ENCODE measurements at regions not wholly inside any gene's neighbourhood (a gene's known extent, or its start where the extent isn't known, plus 50 kb on each side); places are given as distances from the start of the nearest gene placed in this dataset.

- Histone ChIP-seq H3K9me3 (ENCODE audit: control insufficient read depth, insufficient read depth, low read depth, low read length) (no peaks in the 10 kb centered on the region), H3K27ac (ENCODE audit: insufficient read depth, low read length) (no peak overlapping the region), H3K4me1 (ENCODE audit: control insufficient read depth, extremely low read depth, insufficient read depth, low read length) (peaks cover 7% of the 10 kb centered on the region), H3K9ac (ENCODE audit: insufficient read depth, low read length) (no peak overlapping the region), H3K4me2 (ENCODE audit: extremely low read depth, insufficient read depth, low read length) (no peak overlapping the region), H4K20me1 (ENCODE audit: control insufficient read depth, extremely low read depth, insufficient read depth, low read length) (no peaks in the 10 kb centered on the region), H2AFZ (ENCODE audit: low read length) (no peak overlapping the region), H3K36me3 (ENCODE audit: control insufficient read depth, insufficient read depth, low read length) (no peaks in the 10 kb centered on the region), H3K79me2 (ENCODE audit: control insufficient read depth, insufficient read depth, low read length) (no peaks in the 10 kb centered on the region), H3K27me3 (ENCODE audit: control insufficient read depth, insufficient read depth, low read length) (peaks cover 7% of the 10 kb centered on the region), H3K4me3 (replicated peaks in 1 of 4; ENCODE audit: control extremely low read depth in 1 of 4, insufficient read depth in 1 of 4, low read depth in 3 of 4, low read length in 4 of 4) (no peak overlapping the region)
- DNase-seq (ENCODE audit: low read depth in 2 of 2), result peak in 1 of 2 donors; percentile 58
- TF ChIP-seq CTCF (conservative IDR thresholded peaks at IDR 0.05 in 1 of 2, IDR thresholded peaks at IDR 0.05 in 1 of 2; ENCODE audit: low read depth in 1 of 2, low read length in 2 of 2) (no peak), EZH2 (IDR thresholded peaks at IDR 0.05; ENCODE audit: low read length, missing control alignments) (no peak)
Measured at GRCh38 chr5:15004506-15004905, 132.9 kb upstream of the ANKH start.

- Histone ChIP-seq H2AFZ (ENCODE audit: low read length) (no peak overlapping the region), H3K9ac (ENCODE audit: insufficient read depth, low read length) (no peak overlapping the region), H3K4me3 (replicated peaks in 1 of 4; ENCODE audit: control extremely low read depth in 1 of 4, insufficient read depth in 1 of 4, low read depth in 3 of 4, low read length in 4 of 4) (no peak overlapping the region), H3K27ac (ENCODE audit: insufficient read depth, low read length) (no peak overlapping the region), H3K79me2 (ENCODE audit: control insufficient read depth, insufficient read depth, low read length) (no peaks in the 10 kb centered on the region), H3K4me1 (ENCODE audit: control insufficient read depth, extremely low read depth, insufficient read depth, low read length) (peaks cover 3% of the 10 kb centered on the region), H3K9me3 (ENCODE audit: control insufficient read depth, insufficient read depth, low read depth, low read length) (no peaks in the 10 kb centered on the region), H3K36me3 (ENCODE audit: control insufficient read depth, insufficient read depth, low read length) (no peaks in the 10 kb centered on the region), H3K27me3 (ENCODE audit: control insufficient read depth, insufficient read depth, low read length) (peaks cover 9% of the 10 kb centered on the region), H3K4me2 (ENCODE audit: extremely low read depth, insufficient read depth, low read length) (no peak overlapping the region), H4K20me1 (ENCODE audit: control insufficient read depth, extremely low read depth, insufficient read depth, low read length) (no peaks in the 10 kb centered on the region)
- TF ChIP-seq EZH2 (IDR thresholded peaks at IDR 0.05; ENCODE audit: low read length, missing control alignments), result no peak
- TF ChIP-seq CTCF (conservative IDR thresholded peaks at IDR 0.05 in 1 of 2, IDR thresholded peaks at IDR 0.05 in 1 of 2; ENCODE audit: low read depth in 1 of 2, low read length in 2 of 2), result peak; percentile 71 to 85
- peak; percentile 72 to 80 for DNase-seq (ENCODE audit: low read depth in 2 of 2)
Measured at GRCh38 chr5:15003511-15003920, 131.9 kb upstream of the ANKH start.

GRCh38 chr5:15002791-15003190 is 131.2 kb upstream of the ANKH start:
- Histone ChIP-seq H3K9ac (ENCODE audit: insufficient read depth, low read length) (no peak overlapping the region), H3K27me3 (ENCODE audit: control insufficient read depth, insufficient read depth, low read length) (peaks cover 10% of the 10 kb centered on the region), H4K20me1 (ENCODE audit: control insufficient read depth, extremely low read depth, insufficient read depth, low read length) (no peaks in the 10 kb centered on the region), H3K9me3 (ENCODE audit: control insufficient read depth, insufficient read depth, low read depth, low read length) (no peaks in the 10 kb centered on the region), H3K36me3 (ENCODE audit: control insufficient read depth, insufficient read depth, low read length) (no peaks in the 10 kb centered on the region), H3K4me1 (ENCODE audit: control insufficient read depth, extremely low read depth, insufficient read depth, low read length) (no peaks in the 10 kb centered on the region), H3K27ac (ENCODE audit: insufficient read depth, low read length) (no peak overlapping the region), H3K4me3 (replicated peaks in 1 of 4; ENCODE audit: control extremely low read depth in 1 of 4, insufficient read depth in 1 of 4, low read depth in 3 of 4, low read length in 4 of 4) (no peak overlapping the region), H3K4me2 (ENCODE audit: extremely low read depth, insufficient read depth, low read length) (no peak overlapping the region), H2AFZ (ENCODE audit: low read length) (no peak overlapping the region), H3K79me2 (ENCODE audit: control insufficient read depth, insufficient read depth, low read length) (no peaks in the 10 kb centered on the region)
- DNase-seq (ENCODE audit: low read depth in 2 of 2), result no peak
- TF ChIP-seq CTCF (conservative IDR thresholded peaks at IDR 0.05 in 1 of 2, IDR thresholded peaks at IDR 0.05 in 1 of 2; ENCODE audit: low read depth in 1 of 2, low read length in 2 of 2) (no peak), EZH2 (IDR thresholded peaks at IDR 0.05; ENCODE audit: low read length, missing control alignments) (no peak)
